Left hindlimb (tissue), 1 donor: ENCODE measurements at regions not wholly inside any gene's neighbourhood (a gene's known extent, or its start where the extent isn't known, plus 50 kb on each side); places are given as distances from the start of the nearest gene placed in this dataset.
"Not testable (repeated sequence)": the region's sequence is repeated elsewhere in the genome, so short reads cannot be mapped to it uniquely, and the experiment has no call there.

ENCODE experiments used
- DNase-seq: peaks from one replicate; pipeline ENCODE4 v3.0.0-alpha.2; 2018

DNA sequence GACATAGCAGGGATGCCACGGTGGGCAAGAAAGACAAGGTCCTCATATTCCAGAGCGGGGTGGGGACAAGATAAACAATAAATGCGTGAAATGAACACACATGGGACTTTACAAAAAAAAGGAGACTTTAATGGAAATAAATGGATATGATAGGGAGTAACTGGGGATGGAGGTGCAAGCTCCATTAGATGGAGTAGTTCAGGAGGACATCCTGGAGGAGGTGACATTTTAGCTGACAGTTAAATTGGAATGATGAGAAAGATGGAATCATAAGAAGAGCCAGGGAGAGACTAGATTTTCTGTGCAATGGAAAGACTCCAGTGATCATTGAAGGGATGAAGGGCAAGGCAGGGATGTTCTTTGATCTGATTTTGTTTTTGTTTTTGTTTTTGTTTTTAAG is 83.6 kb upstream of the MYL10 start:
- no peak for DNase-seq

DNA sequence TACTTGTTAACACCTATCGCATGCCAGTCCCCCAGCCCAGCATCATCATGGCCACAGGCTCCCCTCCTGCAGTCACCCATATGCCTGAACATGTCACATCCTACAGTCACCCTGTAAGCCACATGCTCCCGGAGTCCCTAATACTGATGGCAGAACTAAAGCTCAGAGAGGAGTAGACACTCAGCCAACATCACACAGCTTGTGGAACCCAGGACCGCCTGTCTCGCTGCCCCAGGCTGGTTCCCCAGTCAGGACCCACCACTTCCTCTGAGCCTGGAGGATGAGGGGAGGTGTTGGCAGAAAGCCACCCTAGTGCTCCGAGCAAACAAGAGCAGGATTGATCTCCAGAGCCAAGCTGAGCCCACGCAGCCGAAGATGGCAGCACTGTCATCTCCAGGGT is 85.0 kb upstream of the MYL10 start:
- no peak for DNase-seq

DNA sequence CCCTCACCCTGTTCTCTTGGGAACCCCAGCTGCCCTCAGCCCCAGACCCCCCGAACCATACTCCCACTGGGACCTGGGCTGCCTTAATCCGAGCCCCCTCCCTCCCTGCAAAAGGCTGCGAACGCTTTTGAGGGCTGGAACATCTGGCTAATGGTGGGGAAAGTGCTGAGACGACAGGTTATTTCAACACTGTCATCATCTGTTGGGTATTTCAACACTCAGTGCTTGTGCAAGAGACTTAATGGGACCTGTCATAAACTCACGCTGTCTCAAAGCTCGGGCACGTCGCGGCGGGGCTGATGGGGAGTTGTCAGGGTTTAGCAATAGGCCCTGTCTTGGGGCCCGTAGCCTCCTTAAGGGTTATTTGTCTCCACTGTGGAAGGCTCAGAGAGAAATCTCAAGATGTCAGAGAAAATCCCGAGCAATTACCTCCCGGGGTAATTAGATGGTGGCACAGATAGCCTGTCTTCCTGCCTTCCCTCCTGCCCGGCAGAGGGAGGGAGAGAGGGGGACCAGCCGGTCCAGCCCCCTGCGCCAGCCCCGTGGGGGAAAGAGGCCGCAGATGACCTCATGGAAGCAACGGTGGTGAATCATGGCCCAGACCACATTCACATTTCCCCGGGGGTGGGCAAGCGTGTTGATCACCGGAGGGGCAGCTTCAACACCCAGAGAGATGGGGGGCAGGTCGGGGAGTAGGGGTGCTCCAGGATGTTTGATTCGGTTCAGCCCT is 88.7 kb upstream of the MYL10 start:
- peak; percentile 51 for DNase-seq

DNA sequence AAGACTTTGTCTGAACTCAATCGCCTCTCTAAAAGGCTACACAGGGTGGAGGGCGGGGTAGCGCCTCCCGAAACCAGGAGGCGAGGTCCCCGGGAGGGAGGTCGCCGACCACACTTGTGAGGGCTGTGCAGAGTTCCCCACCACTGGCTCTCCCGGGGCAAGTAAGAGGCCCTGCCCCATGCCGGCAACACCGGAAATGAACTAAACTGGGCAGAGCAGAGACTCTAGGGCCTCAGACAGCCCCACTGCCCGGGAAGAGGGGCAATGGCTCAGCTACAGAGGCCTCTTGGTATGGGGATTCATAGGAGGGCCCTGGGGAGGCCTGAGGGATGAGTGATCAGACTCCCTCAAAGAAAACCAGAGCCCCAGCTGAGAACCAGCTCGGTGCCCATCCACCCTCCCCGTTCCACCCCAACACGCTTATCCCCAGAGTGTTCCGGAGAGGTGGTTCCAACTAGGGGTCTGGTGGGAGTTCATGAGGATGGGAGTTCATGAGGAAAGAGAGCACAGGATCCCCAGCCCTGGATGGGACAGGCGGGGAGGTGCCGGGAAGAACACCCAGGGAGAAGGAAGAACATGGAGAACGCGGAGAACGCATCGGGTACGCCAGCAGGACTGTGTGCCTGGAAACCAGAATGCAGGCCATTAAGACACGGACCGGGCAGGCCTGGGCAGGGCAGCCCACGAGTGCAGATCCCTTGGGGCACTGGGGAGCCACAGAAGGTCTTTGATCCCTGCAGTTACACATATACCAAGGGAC is 89.4 kb upstream of the MYL10 start:
- DNase-seq, result no peak

DNA sequence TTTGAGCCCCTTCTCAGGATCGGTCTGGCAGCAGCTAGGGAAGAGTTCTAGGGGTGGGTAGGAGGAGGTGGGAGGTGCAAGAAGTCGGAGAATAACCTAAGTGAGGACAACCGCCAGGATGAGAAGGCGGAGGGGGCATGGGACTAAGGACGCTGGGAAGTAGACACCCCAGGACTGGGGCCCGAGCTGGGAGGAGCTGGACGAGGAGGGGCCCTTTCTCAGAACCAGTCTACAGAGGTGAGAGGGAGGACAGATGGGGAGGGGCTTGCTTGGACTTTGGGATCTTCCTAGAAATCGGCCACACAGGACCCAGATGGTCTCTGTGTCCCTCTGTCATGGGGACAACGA is 90.0 kb upstream of the MYL10 start:
- no peak for DNase-seq

DNA sequence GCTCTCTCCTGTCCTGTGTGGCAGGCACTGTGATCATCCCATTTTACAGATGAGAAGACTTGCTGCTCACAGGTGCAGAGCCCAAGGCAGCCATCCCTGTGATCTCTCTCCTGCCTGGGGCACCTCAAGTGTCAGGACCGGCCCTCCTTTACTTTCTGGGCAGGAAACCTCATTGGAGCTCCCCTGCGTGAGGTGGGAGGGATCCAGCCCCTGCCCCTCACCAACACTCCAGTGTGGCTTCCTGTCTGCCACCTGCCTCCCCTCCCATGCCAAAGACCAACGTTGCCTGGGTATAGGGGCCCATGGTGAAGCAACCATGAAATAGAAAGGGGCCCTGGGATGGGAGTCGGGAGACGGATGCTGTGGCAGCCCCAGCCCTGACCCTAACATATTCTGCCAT is 91.2 kb upstream of the MYL10 start:
- no peak for DNase-seq

DNA sequence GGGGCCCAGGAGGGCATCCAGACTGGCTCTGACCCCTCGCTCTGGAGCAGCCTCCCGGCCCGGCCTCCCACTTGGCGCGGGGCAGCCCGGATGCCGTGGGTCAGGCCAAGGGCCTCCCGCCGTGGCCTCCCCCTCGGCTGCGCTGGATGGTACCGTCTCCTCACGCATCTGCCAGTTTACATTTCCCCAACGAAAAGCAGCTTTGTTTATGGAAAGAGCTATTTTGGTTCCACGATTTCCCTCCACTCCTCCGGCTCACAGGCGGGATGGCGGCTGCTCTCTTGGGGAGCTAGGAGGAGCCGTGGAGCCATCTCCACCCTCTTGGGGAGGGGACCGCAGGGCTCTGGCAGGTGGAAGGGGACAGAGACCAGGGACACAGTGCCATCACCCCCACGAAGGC is 93.2 kb upstream of the MYL10 start:
- DNase-seq, result no peak

DNA sequence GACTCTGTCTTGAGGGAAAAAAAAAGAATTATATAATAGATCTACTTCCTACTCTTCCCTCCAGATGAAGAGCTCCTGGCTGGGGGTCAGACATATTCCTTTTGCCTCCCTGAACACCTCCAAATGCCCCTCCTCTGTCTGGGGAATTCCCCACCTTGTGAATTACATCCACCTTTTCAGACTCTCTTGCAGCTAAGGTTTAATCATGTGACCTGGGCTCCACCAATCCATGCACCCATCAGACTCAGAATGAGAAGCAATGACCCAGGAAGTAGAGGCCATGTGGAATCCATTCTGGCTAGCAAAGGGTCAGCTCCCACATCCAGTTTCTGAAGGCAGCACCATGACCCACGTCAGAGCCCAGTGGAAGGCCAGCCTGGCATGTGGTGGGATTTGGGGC is 93.6 kb upstream of the CUX1 start:
- no peak for DNase-seq

DNA sequence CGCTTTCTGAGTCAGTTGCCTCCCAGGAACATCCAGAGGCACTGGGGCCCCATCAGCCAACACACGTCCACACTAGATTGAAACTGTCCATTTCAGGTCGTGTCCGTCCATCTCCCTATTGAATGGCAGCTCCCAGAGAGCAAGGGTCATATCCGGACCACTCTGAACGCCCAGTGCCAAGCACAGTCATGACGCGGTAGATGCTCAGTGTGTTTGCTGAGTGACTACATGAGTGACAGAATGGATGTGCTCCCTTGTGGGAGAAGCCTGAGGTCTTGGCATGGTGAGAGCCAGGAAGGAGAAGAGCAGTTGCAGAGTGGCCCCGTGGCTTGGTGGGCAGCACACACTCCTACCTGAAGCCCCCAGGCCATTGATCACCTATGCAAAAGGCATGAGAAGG is 92.5 kb upstream of the CUX1 start:
- DNase-seq, result no peak

DNA sequence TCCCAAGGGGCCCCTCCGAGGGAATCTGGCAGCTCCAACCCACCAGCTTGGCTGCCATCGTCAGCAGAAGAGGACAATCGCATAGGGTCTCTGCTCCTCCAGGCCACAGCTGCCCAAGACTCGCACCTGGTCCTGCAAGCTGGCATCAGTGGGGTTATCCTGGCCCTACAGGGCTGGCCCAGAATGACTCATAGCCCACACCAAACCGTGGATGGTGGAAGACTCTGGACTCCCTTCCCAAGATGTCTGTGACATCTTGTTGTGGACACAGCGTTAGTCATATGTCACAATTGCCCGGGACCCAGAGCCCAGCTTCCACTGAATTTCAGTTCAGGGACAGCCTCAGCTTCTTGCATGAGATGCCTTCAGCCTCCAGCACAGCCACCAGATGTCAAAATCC is 91.5 kb upstream of the CUX1 start:
- DNase-seq, result no peak

DNA sequence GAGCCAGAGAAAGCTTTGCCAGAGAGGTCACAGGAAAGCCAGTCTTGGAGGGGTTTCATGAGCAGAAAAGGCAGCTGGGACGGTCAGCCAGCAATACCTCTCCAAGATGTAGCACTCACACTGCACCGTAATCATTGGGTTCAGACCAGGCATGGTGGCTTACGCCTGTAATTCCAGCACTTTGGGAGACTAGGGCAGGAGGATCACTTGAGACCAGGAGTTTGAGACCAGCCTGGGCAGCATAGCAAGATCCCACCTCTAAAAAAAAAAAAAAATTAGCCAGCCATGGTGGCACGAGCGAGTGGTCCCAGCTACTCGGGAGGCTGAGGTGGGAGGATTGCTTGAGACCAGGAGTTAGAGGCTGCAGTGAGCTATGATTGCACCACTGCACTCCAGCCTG is 90.2 kb upstream of the CUX1 start:
- DNase-seq, result no peak

DNA sequence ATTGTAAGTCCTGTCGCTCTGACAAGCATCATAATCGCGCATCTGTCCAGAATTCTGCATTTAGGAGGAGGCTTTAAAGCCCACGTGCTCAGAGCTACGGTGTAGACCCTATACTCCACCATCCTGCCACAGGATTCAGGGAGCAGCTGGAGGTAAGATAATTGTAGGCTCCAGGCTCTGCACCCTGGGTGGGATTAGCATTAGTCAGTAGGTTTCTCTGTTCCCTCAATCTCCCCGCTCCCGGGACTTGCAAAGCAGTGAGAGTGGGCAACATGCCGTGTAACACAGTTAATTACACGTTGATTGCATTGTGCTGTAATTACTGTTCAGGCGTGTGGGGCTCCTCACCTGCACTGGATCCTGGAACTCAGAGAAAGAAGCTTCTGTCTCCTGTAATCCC is 89.3 kb upstream of the CUX1 start:
- no peak for DNase-seq

DNA sequence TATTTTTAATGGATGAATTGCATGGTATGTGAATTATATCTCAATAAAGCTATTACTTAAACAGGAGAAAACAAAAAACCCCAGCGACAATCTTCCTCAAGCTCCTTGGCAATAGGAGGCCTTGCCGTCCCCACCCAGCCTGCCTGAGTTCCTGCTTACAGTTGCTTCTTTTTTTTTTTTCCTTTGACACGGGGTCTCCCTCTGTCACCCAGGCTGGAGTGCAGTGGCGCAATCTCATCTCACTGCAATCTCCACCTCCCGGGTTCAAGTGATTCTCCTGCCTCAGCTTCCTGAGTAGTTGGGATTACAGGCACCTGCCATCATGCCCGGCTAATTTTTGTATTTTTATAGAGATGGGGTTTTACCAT is 88.6 kb upstream of the CUX1 start:
- DNase-seq, result not testable (repeated sequence)

DNA sequence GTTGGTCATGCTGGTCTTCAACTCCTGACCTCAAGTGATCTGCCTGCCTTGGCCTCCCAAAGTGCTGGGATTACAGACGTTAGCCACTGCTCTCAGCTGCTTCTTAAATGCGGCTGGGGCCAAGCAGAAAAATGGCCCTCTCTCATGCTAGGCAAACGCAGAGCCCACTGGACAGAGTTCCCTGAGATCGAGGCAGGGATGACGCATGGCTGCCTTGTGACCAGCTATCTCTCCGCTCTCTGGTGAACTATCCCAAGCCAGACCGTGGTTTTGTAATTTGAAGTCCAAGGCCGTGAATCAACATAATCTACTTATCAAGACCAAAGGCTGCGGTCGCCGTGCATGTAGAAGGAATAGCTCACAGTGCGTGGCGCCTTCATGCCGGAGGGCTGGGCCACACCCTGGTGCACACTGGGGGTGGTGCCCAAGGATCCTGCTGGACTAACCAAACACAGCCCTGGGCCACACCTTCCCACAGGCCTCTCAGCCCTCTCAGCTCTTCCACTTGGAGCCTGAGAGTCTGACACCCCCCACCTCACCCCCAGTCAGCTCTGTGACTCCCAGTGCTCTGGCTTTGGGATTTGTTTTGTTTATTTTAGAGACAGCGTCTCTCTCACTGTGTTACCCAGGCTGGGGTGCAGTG is 88.1 kb upstream of the CUX1 start:
- DNase-seq, result peak; percentile 45

DNA sequence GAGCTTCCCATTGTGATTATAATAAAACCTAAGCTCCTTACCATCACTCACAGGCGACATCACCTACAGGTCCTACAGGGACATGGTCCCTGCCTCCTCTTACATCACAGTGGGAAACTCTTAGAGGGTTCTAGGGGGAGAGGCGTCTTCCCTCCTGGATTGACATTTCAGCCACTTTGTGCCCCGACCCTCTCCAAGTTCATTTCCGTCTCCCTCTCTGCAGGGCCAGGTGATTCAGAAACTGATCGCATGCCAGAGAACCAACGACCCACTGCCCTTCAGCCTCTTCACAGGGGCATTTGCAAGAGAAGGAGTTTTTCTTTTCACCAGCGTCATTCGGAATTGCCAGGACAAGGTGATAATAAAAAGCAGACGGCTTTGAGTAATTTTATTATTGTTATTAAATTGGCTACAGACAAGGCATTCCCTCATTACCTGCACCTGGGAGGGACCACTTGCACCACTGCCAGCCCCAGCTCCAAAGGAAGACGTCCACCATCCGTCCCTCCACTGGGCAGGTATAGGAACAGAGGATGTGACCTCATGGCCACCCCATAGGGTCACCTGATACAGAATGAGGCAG is 85.8 kb upstream of the CUX1 start:
- DNase-seq, result no peak

DNA sequence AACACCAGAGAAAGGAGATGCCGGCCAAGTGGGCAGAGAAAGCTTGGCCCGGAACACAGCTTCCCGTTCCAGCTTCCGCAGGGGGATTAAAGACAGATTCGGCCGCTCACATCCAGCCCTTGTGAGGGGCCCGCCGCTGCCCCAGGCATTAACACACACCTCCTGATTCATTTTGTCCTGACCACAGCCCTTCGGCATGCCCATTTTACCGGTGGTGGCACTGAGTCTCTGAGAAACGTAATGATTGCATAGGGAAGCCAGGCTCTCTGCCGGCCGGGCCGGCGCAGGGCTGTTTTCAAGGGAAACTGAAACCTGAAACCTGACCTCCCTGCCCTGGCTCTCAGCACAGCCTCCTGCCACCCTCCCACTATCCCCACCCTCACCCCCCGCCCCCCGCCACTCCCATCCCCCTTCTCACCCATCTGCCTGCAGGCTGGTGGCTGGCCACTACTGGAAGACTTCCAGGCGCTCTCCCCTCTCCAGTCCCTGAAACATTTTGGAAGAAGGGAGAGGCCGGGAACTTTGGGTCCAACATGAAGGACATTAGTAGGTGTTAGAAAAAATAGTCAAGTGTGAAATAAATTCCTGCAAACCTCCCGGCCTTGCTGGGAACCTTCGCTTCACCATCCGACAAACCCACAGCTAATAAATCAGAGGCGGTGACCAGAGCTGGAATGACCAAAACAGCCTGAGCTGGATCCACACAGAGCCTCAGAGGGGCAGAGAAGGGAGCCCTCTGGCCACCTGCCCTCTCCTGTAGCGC is 83.5 kb upstream of the CUX1 start:
- DNase-seq, result peak; percentile 88

DNA sequence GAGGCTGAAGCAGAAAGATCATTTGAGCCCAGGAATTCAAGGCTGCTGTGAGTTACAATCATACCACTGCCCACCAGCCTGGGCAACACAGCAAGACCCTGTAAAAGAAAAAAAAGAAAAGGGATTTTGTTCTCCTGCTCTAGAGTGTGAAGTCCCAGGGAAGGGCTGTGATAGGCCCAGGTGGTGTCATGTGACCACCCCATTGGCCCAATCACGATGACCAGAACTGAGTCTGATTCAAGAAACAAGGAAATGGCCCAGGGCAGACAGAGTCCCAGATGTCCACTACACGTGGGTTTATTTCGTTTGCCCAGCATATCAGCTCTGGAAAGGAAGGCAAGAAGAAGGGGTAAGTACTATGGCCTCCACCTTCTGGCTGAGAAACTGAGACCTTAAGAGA is 81.3 kb upstream of the CUX1 start:
- no peak for DNase-seq

DNA sequence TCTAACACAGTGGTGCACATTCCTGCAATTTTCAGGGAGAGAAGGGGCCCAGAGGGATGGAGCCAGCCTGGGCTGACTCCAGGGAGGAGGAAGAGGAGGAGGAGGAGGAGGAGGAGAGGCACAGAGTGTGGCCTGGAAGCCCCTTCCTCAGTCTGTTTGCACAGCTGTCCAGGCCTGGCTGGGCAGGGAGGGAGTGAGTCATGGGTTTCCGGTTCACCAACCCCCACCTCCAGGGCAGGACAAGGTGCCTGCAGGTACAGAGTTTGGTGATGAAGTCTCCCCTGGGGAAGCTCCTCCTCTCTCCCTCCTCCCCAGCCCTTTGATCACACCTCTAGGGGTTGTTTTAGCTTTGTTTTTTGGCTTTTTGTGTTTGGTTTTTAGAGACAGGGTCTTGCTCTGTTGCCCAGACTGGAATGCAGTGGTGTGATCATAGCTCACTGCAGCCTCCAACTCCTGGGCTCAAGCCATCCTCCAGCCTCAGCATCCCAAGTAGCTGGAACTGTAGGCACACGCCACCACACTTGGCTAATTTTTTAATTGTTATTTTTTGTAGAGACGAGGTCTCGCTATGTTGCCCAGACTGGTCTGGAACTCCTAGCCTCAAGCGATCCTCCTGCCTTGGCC is 77.5 kb upstream of the CUX1 start:
- DNase-seq, result no peak

DNA sequence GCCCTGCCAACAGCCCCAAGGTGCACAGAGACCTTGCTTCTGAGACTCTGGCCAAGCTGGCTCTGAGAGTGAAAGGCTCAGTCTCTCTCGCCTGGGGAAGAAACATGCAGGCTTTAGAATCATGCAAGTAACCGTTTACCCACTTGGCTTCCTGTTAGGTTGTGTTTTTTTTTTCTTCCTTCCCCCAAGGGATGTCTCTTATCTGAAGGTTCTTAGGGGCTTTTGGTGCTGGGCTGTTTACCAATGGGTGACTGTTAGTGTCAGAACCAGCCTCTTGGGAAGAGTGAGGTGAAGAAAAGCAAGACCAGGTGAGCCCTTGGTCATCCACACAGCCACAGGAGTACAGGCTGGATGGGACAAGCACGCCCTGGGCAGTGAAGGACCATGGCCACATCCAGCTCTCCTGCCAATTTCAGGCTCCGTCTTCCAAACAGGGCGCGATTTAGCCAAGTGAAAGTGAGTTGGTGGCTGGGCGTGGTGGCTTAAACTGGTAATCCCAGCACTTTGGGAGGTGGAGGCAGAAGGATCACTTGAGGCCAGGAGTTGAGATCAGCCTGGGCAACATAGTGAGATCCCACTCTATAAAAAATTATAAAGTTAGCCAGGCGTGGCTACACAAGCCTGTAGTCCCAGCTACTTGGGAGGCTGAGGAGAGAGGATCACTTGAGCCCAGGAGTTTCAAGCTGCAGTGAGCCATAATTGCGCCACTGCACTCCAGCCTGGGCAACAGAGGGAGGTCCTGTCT is 76.3 kb upstream of the CUX1 start:
- no peak for DNase-seq

DNA sequence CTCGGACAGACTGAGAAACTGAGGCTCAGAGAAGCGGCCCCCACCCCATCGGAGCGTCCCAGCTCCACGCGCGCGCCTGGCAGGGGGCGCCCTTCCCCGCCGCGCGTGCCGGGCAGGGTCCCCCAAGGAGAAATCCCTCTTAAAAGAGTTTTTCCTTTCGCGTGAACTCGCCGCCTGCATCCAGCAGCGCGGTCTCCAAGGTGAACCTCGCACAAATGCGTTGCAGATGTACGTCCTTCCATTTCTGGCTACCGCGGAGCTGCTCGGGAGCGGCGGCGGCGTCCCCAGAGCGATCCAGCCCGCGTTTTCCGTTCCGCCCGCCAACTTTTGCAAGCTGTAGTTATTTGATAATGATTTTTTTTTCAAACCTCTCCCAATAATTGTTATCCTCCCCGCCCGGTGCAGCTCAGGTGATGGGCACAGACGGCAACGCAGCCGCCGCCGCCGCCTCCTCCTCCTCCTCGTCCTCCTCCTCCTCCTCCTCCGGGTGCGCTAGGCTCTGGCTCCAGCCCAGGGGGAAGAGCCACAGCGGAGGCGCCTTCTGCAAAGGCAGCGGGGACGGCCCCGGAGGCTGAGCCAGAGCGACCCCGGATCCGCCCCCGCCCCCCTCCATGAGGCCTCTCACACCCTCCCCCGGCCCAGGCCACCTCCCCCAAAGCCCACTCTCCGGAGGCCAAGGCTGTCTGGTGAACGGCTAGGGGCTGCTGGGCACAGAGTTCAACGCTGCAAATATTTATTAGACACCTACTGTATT is 74.0 kb upstream of the CUX1 start:
- DNase-seq, result peak; percentile 81

DNA sequence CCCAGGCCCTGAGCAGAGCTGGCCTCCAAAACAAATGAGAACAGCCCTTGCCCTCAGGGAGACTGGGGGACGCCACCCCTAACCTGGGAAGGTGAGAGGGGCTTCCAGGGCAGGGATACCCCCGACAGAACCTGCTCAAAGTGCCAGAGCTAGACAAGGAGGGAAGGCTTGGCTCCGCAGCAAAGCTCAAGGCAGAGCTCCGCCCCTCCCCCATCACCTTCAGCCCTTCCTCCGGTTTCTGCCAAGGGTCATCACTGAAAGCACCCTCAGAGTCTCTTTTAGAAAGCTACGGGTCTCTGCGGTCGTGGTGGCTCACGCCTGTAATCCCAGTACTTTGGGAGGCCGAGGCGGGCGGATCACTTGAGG is 73.4 kb upstream of the CUX1 start:
- DNase-seq, result no peak
